CD14-positive monocyte (primary cell): ENCODE measurements at regions not wholly inside any gene's neighbourhood (a gene's known extent, or its start where the extent isn't known, plus 50 kb on each side); places are given as distances from the start of the nearest gene placed in this dataset.

Experiments
- DNase-seq, 3 donors: peaks; one replicate each; pipeline ENCODE4 v3.0.0-alpha.2; 2011 to 2022
- H2AFZ ChIP-seq: 2 replicates; pipeline ENCODE4 v1.6.0; 2012; ENCODE audit warnings: mild to moderate bottlenecking, low read depth, low read length, inconsistent platforms; ENCODE audit not compliant: insufficient read depth, poor library complexity, severe bottlenecking
- H3K27ac ChIP-seq, 2 donors: 1 replicate in 1 of 2; 2 replicates in 1 of 2; pipeline ENCODE4 v1.5.1; 2012 to 2013; ENCODE audit warnings: low read length in 2 of 2, control low read depth in 1 of 2, inconsistent platforms in 1 of 2, low read depth in 1 of 2, mild to moderate bottlenecking in 1 of 2
- H3K27me3 ChIP-seq, 2 donors: one replicate each; pipeline versions ENCODE4 v1.6.0 to v1.6.1; 2011 to 2013; ENCODE audit warnings: low read length in 2 of 2; ENCODE audit not compliant: control insufficient read depth in 2 of 2, insufficient read depth in 2 of 2
- H3K36me3 ChIP-seq, 2 donors: replicated peaks in 1 of 2; 1 replicate in 1 of 2; 2 replicates in 1 of 2; pipeline versions ENCODE4 v1.5.1 to v1.6.1; 2012 to 2013; ENCODE audit warnings: low read length in 2 of 2, control low read depth in 1 of 2, inconsistent platforms in 1 of 2, mild to moderate bottlenecking in 1 of 2; ENCODE audit not compliant: insufficient read depth in 2 of 2, control insufficient read depth in 1 of 2
- H3K4me1 ChIP-seq, 2 donors: 1 replicate in 1 of 2; 2 replicates in 1 of 2; pipeline versions ENCODE4 v1.5.1 to v1.6.1; 2012 to 2013; ENCODE audit warnings: low read length in 2 of 2, control low read depth in 1 of 2, inconsistent platforms in 1 of 2, mild to moderate bottlenecking in 1 of 2, moderate library complexity in 1 of 2; ENCODE audit not compliant: insufficient read depth in 2 of 2, control insufficient read depth in 1 of 2
- H3K4me2 ChIP-seq: replicated peaks from 2 replicates; pipeline ENCODE3; 2012; ENCODE audit warnings: low read length, moderate library complexity, mild to moderate bottlenecking; ENCODE audit not compliant: poor library complexity, severe bottlenecking; ENCODE audit errors: extremely low read depth
- H3K4me3 ChIP-seq, 3 experiments: fragments of 200-600 bp in 1 of 3; sonication (generic) in 1 of 3; replicated peaks in 1 of 3; 1 replicate in 2 of 3; 2 replicates in 1 of 3; pipeline ENCODE4 v1.5.1; 2011 to 2013; ENCODE audit warnings: low read length in 3 of 3, mild to moderate bottlenecking in 3 of 3, control low read depth in 2 of 3, low read depth in 2 of 3, inconsistent platforms in 1 of 3, moderate library complexity in 1 of 3
- H3K79me2 ChIP-seq: 2 replicates; pipeline ENCODE4 v1.6.0; 2012; ENCODE audit warnings: mild to moderate bottlenecking, control low read depth, inconsistent platforms, low read length, moderate library complexity; ENCODE audit not compliant: insufficient read depth
- H3K9ac ChIP-seq: 2 replicates; pipeline ENCODE4 v1.6.0; 2017; ENCODE audit warnings: low read length, mild to moderate bottlenecking; ENCODE audit not compliant: insufficient read depth, poor library complexity, severe bottlenecking
- H3K9me3 ChIP-seq, 2 donors: replicated peaks in 1 of 2; 1 replicate in 1 of 2; 2 replicates in 1 of 2; pipeline versions ENCODE4 v1.5.1 to v1.6.1; 2012 to 2013; ENCODE audit warnings: low read length in 2 of 2, control low read depth in 1 of 2; ENCODE audit not compliant: control insufficient read depth in 1 of 2, insufficient read depth in 1 of 2
- H4K20me1 ChIP-seq: 2 replicates; pipeline ENCODE4 v1.6.0; 2012; ENCODE audit warnings: mild to moderate bottlenecking, low read length, control low read depth, moderate library complexity; ENCODE audit not compliant: insufficient read depth
- H3K27ac Mint-ChIP-seq, 7 donors: one replicate each; pipeline ENCODE4 v1.8.0; 2020; ENCODE audit warnings: mild to moderate bottlenecking in 7 of 7, mixed read lengths in 7 of 7, moderate library complexity in 6 of 7, inconsistent platforms in 2 of 7
- H3K27me3 Mint-ChIP-seq, 3 donors: one replicate each; pipeline ENCODE4 v1.8.0; 2021 to 2022; ENCODE audit warnings: low read depth in 3 of 3, mild to moderate bottlenecking in 3 of 3, mixed read lengths in 3 of 3, moderate library complexity in 3 of 3, inconsistent platforms in 1 of 3
- H3K36me3 Mint-ChIP-seq, 2 donors: one replicate each; pipeline ENCODE4 v1.8.0; 2020; ENCODE audit warnings: mixed read lengths in 2 of 2, inconsistent platforms in 1 of 2, mild to moderate bottlenecking in 1 of 2
- H3K4me1 Mint-ChIP-seq: one replicate; pipeline ENCODE4 v1.8.0; 2020; ENCODE audit warnings: mild to moderate bottlenecking, mixed read lengths
- H3K4me3 Mint-ChIP-seq, 2 donors: one replicate each; pipeline ENCODE4 v1.8.0; 2020; ENCODE audit warnings: mild to moderate bottlenecking in 2 of 2, mixed read lengths in 2 of 2, moderate library complexity in 1 of 2
- H3K9me3 Mint-ChIP-seq, 7 donors: one replicate each; pipeline ENCODE4 v1.8.0; 2020 to 2022; ENCODE audit warnings: mixed read lengths in 7 of 7, mild to moderate bottlenecking in 6 of 7, moderate library complexity in 6 of 7, inconsistent platforms in 2 of 7
- WGBS: methylation state at CpG from one replicate; pipeline ENCODE4 v1.1.5; 2013; ENCODE audit warnings: missing lambda C conversion rate; ENCODE audit not compliant: insufficient coverage; 5-methylcytosine and 5-hydroxymethylcytosine counted together
- intact Hi-C, 2 donors: fragments of 100-400 bp; cut with micrococcal nuclease; formaldehyde crosslinking; loops; one replicate each; pipeline versions ENCODE4 v1.15.0 to v1.15.1; 2023
- TF ChIP-seq, protein P1 (sequence below): fragments of 200-600 bp; IDR thresholded peaks from one replicate; pipeline ENCODE4 v1.8.0; 2022; ENCODE audit warnings: antibody characterized with exemption, mild to moderate bottlenecking

DNA sequence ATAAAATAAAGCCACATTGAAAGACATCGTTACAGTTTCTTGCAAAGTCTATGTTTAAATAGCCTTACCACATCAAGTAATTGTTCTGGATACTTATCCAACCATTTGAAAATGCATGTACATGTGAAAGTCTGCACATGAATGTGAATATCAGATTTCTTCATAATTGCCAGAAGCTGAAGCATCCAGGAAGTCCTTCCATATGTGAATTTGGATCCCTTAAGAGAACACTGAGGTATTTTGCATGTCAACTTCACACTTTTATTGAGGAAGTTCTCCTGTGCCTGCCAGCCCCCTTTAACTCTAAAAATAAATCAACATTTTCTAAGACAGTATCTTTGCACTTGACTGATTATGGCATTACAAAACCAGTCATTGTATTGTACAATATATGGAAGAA, 1103.5 kb upstream of the ADGRL3 start:
- Mint-ChIP-seq H3K9me3 (peaks cover 0 to 9% (median 0%) of the 10 kb centered on the region in 7 donors), H3K27me3 (no peaks in the 10 kb centered on the region), H3K4me3 (no peak overlapping the region), H3K36me3 (no peaks in the 10 kb centered on the region), H3K27ac (no peak overlapping the region), H3K4me1 (no peaks in the 10 kb centered on the region)
- Histone ChIP-seq H3K4me3 (no peak overlapping the region), H3K79me2 (no peaks in the 10 kb centered on the region), H3K4me1 (no peaks in the 10 kb centered on the region), H3K4me2 (no peak overlapping the region), H3K9me3 (peaks cover 0 to 9% of the 10 kb centered on the region in 2 donors), H3K36me3 (no peaks in the 10 kb centered on the region), H3K9ac (no peak overlapping the region), H2AFZ (no peak overlapping the region), H3K27me3 (no peaks in the 10 kb centered on the region), H4K20me1 (no peaks in the 10 kb centered on the region), H3K27ac (no peak overlapping the region)
- WGBS: no CpG with 5 or more reads among the region's 1 CpG
- TF ChIP-seq, protein P1, sequence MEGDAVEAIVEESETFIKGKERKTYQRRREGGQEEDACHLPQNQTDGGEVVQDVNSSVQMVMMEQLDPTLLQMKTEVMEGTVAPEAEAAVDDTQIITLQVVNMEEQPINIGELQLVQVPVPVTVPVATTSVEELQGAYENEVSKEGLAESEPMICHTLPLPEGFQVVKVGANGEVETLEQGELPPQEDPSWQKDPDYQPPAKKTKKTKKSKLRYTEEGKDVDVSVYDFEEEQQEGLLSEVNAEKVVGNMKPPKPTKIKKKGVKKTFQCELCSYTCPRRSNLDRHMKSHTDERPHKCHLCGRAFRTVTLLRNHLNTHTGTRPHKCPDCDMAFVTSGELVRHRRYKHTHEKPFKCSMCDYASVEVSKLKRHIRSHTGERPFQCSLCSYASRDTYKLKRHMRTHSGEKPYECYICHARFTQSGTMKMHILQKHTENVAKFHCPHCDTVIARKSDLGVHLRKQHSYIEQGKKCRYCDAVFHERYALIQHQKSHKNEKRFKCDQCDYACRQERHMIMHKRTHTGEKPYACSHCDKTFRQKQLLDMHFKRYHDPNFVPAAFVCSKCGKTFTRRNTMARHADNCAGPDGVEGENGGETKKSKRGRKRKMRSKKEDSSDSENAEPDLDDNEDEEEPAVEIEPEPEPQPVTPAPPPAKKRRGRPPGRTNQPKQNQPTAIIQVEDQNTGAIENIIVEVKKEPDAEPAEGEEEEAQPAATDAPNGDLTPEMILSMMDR: no peak
- DNase-seq: no peak
- intact Hi-C loops: no loop called here

DNA sequence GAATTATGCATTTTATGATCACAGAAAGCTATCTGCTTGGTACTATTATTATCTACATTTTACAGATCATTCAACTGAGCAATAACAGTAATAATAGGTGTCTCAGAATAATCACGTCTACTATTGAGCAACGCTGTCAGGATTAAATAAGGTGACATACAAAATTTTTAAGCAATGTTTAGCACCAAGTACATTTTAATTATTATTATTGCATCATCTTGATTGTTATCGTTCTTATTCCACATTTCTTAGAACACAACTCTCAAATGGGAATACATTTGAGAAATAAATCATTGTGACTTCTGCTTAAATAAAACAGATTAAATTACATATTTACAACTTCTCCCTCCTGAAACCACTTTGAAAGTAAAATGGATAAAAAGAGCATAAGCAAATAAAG, 1083.5 kb upstream of the ADGRL3 start:
- H3K27me3 ChIP-seq: no peaks in the 10 kb centered on the region
- no peak overlapping the region for H3K27ac Mint-ChIP-seq
- H3K36me3 ChIP-seq: no peaks in the 10 kb centered on the region
- no peak overlapping the region for H3K4me2 ChIP-seq
- no peaks in the 10 kb centered on the region for H3K36me3 Mint-ChIP-seq
- no peak for DNase-seq
- H3K27ac ChIP-seq: no peak overlapping the region
- no peaks in the 10 kb centered on the region for H3K4me1 Mint-ChIP-seq
- TF ChIP-seq, protein P1: no peak
- no CpG with 5 or more reads among the region's 3 CpGs for WGBS
- H3K9me3 Mint-ChIP-seq: peaks cover 0 to 3% (median 0%) of the 10 kb centered on the region in 7 donors
- H3K4me3 ChIP-seq: no peak overlapping the region
- H3K4me3 Mint-ChIP-seq: no peak overlapping the region
- no peaks in the 10 kb centered on the region for H3K27me3 Mint-ChIP-seq
- no peak overlapping the region for H3K9ac ChIP-seq
- intact Hi-C loops: no loop called here
- no peaks in the 10 kb centered on the region for H4K20me1 ChIP-seq
- no peaks in the 10 kb centered on the region for H3K79me2 ChIP-seq
- no peaks in the 10 kb centered on the region for H3K4me1 ChIP-seq
- H2AFZ ChIP-seq: no peak overlapping the region
- no peaks in the 10 kb centered on the region for H3K9me3 ChIP-seq
